ENCODE measurements at regions not wholly inside any gene's neighbourhood (a gene's known extent, or its start where the extent isn't known, plus 50 kb on each side); places are given as distances from the start of the nearest gene placed in this dataset.

DNA sequence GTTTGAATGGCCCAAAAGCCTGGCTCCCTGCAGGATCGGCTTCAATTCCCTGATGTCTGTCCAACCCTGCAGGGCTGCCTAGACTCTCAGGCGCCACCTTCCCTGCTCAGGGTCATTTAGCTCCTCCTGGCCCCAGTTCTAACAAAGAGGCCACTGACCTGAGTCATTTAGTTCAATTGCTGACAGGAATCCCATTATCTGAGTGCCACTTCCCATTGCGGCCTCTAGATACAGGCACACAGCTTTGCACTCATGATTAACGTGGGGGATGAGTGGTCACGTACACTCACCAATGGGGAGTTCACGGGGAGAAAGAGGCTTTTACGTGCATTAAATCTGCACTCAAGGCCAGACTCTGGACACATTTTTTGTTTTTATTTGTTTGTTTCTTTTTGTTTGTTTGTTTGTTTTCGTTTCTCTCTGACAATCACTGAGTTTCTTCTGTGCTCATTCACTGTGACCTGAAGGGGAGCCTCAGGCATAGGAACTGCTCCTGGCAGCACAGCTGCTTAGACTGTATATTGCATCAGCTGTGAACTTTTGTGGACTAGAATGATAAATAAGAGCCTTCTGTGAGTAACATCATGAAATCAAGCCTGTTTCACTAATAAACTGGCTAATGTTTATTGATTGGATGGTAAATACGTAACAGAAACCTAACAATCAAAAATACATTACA, 118.9 kb upstream of the CTNNA2 start:
- no peak for TF ChIP-seq GATA2 (IDR thresholded peaks at IDR 0.05; ENCODE audit: low read depth, low read length)
- no peak for TF ChIP-seq GATA3 (IDR thresholded peaks at IDR 0.05; ENCODE audit: low read depth, low read length)

All from SH-SY5Y (cell line).